H9 (cell line): ENCODE measurements at regions not wholly inside any gene's neighbourhood (a gene's known extent, or its start where the extent isn't known, plus 50 kb on each side); places are given as distances from the start of the nearest gene placed in this dataset.

Source experiments
- DNase-seq: peaks from one replicate; pipeline ENCODE4 v3.0.0-alpha.2; 2017
- H2AFZ ChIP-seq: one replicate; pipeline ENCODE4 v1.6.1; 2013; ENCODE audit warnings: mild to moderate bottlenecking, low read length, control low read depth, moderate library complexity
- H2AK5ac ChIP-seq: 2 replicates; pipeline ENCODE4 v1.6.1; 2013; ENCODE audit warnings: low read length, control low read depth, mixed read lengths; ENCODE audit not compliant: insufficient read length
- H2BK120ac ChIP-seq: one replicate; pipeline ENCODE4 v1.6.1; 2013; ENCODE audit warnings: low read depth, mild to moderate bottlenecking, low read length, control low read depth, inconsistent platforms; ENCODE audit not compliant: poor library complexity, severe bottlenecking
- H2BK12ac ChIP-seq: 2 replicates; pipeline ENCODE4 v1.6.1; 2013; ENCODE audit warnings: low read length, control low read depth, mixed read lengths, low read depth; ENCODE audit not compliant: insufficient read length
- H2BK15ac ChIP-seq: 2 replicates; pipeline ENCODE4 v1.6.1; 2013; ENCODE audit warnings: low read depth, low read length, control low read depth
- H2BK20ac ChIP-seq: one replicate; pipeline ENCODE4 v1.6.1; 2013; ENCODE audit warnings: low read depth, mild to moderate bottlenecking, low read length, control low read depth, inconsistent platforms; ENCODE audit not compliant: poor library complexity, severe bottlenecking
- H2BK5ac ChIP-seq: 2 replicates; pipeline ENCODE4 v1.6.1; 2013; ENCODE audit warnings: low read length, control low read depth, mixed read lengths; ENCODE audit not compliant: insufficient read length
- H3K14ac ChIP-seq: 2 replicates; pipeline ENCODE4 v1.6.1; 2013; ENCODE audit warnings: low read length, control low read depth; ENCODE audit not compliant: insufficient read depth
- H3K18ac ChIP-seq: 2 replicates; pipeline ENCODE4 v1.6.1; 2013; ENCODE audit warnings: low read depth, mild to moderate bottlenecking, mixed read lengths, low read length, control low read depth; ENCODE audit not compliant: insufficient read length
- H3K23ac ChIP-seq: 2 replicates; pipeline ENCODE4 v1.6.1; 2013; ENCODE audit warnings: low read length, control low read depth, mixed read lengths, low read depth; ENCODE audit not compliant: insufficient read length
- H3K23me2 ChIP-seq: 2 replicates; pipeline ENCODE4 v1.6.1; 2013; ENCODE audit warnings: low read depth, mild to moderate bottlenecking, mixed read lengths, low read length, control low read depth; ENCODE audit not compliant: insufficient read length, poor library complexity, severe bottlenecking
- H3K27ac ChIP-seq: 2 replicates; pipeline ENCODE4 v1.5.1; 2013; ENCODE audit warnings: low read length, control low read depth, mixed read lengths, low read depth; ENCODE audit not compliant: insufficient read length
- H3K27me3 ChIP-seq: 2 replicates; pipeline ENCODE4 v1.6.1; 2013; ENCODE audit warnings: low read length, control low read depth, inconsistent platforms; ENCODE audit not compliant: insufficient read depth
- H3K4ac ChIP-seq: 2 replicates; pipeline ENCODE4 v1.6.1; 2013; ENCODE audit warnings: low read depth, mild to moderate bottlenecking, control low read depth, inconsistent platforms, low read length, moderate library complexity
- H3K4me1 ChIP-seq: 2 replicates; pipeline ENCODE4 v1.6.1; 2013; ENCODE audit warnings: low read length, control low read depth, inconsistent platforms; ENCODE audit not compliant: insufficient read depth
- H3K4me2 ChIP-seq: 2 replicates; pipeline ENCODE4 v1.6.1; 2013; ENCODE audit warnings: low read length, control low read depth, mixed read lengths; ENCODE audit not compliant: insufficient read length, insufficient read depth
- H3K56ac ChIP-seq: 2 replicates; pipeline ENCODE4 v1.6.1; 2013; ENCODE audit warnings: low read depth, mild to moderate bottlenecking, mixed read lengths, low read length, control low read depth; ENCODE audit not compliant: insufficient read length
- H3K79me1 ChIP-seq: 2 replicates; pipeline ENCODE4 v1.6.1; 2013; ENCODE audit warnings: low read depth, mild to moderate bottlenecking, moderate library complexity, low read length, control low read depth, inconsistent platforms; ENCODE audit not compliant: insufficient read depth, poor library complexity, severe bottlenecking
- H3K79me2 ChIP-seq: 2 replicates; pipeline ENCODE4 v1.6.1; 2013; ENCODE audit warnings: low read length, control low read depth, inconsistent platforms; ENCODE audit not compliant: insufficient read depth
- H3K9ac ChIP-seq: 2 replicates; pipeline ENCODE4 v1.6.1; 2013; ENCODE audit warnings: low read length, control low read depth, mixed read lengths; ENCODE audit not compliant: insufficient read length; ENCODE audit errors: extremely low read depth
- H3K9me3 ChIP-seq: one replicate; pipeline ENCODE4 v1.6.1; 2013; ENCODE audit warnings: low read depth, low read length, inconsistent platforms; ENCODE audit not compliant: control insufficient read depth
- H3T11ph ChIP-seq: one replicate; pipeline ENCODE4 v1.6.1; 2013; ENCODE audit warnings: mild to moderate bottlenecking, low read length, control low read depth, inconsistent platforms
- H4K20me1 ChIP-seq: one replicate; pipeline ENCODE4 v1.6.1; 2013; ENCODE audit not compliant: control insufficient read depth, insufficient read length, insufficient read depth
- H4K5ac ChIP-seq: 2 replicates; pipeline ENCODE4 v1.6.1; 2013; ENCODE audit warnings: low read depth, mild to moderate bottlenecking, mixed read lengths, low read length, control low read depth; ENCODE audit not compliant: insufficient read length
- H4K8ac ChIP-seq: replicated peaks from 2 replicates; pipeline ENCODE4 v1.6.1; 2013; ENCODE audit warnings: low read length, control low read depth, mixed read lengths, low read depth; ENCODE audit not compliant: insufficient read length
- H4K91ac ChIP-seq: 2 replicates; pipeline ENCODE4 v1.6.1; 2013; ENCODE audit warnings: low read depth, mild to moderate bottlenecking, moderate library complexity, mixed read lengths, low read length, control low read depth; ENCODE audit not compliant: insufficient read length
- H3K27ac Mint-ChIP-seq, 3 experiments: 2 replicates in 2 of 3; 3 replicates in 1 of 3; pipeline ENCODE4 v1.8.0; 2020 to 2021; ENCODE audit warnings: mixed read lengths in 3 of 3, mild to moderate bottlenecking in 1 of 3, moderate library complexity in 1 of 3
- H3K27me3 Mint-ChIP-seq: 2 replicates; pipeline ENCODE4 v1.8.0; 2021; ENCODE audit warnings: low read depth, mild to moderate bottlenecking, moderate library complexity, mixed read lengths
- H3K36me3 Mint-ChIP-seq, 3 experiments: 2 replicates in 2 of 3; 3 replicates in 1 of 3; pipeline ENCODE4 v1.8.0; 2020 to 2021; ENCODE audit warnings: low read depth in 3 of 3, mixed read lengths in 3 of 3; ENCODE audit not compliant: insufficient read depth in 1 of 3
- H3K4me1 Mint-ChIP-seq, 2 experiments: 2 replicates each; pipeline ENCODE4 v1.8.0; 2020; ENCODE audit warnings: mixed read lengths in 2 of 2
- H3K4me3 Mint-ChIP-seq, 2 experiments: 2 replicates in 1 of 2; 3 replicates in 1 of 2; pipeline ENCODE4 v1.8.0; 2020 to 2021; ENCODE audit warnings: mild to moderate bottlenecking in 2 of 2, mixed read lengths in 2 of 2, moderate library complexity in 1 of 2
- H3K9me3 Mint-ChIP-seq, 2 experiments: 2 replicates in 1 of 2; 3 replicates in 1 of 2; pipeline ENCODE4 v1.8.0; 2020; ENCODE audit warnings: mild to moderate bottlenecking in 2 of 2, mixed read lengths in 2 of 2, moderate library complexity in 1 of 2
- CTCF ChIP-seq: fragments of 200-600 bp; sonication (generic); conservative IDR thresholded peaks from 3 replicates; pipeline ENCODE4 v1.8.0; 2021; ENCODE audit warnings: antibody characterized with exemption, mild to moderate bottlenecking
- WGBS: extraction: QIAGEN DNeasy Blood & Tissue Kit; methylation state at CpG from one replicate; pipeline ENCODE4 v1.1.7; 2013; ENCODE audit warnings: missing lambda C conversion rate, low lambda C conversion rate, mixed read lengths; ENCODE audit not compliant: insufficient read length; ENCODE audit errors: extremely low coverage; 5-methylcytosine and 5-hydroxymethylcytosine counted together

- H2BK12ac ChIP-seq = no peak overlapping the region
- H3K4ac ChIP-seq = no peak overlapping the region
- no peak overlapping the region for H2AK5ac ChIP-seq
- H4K91ac ChIP-seq = no peak overlapping the region
- TF ChIP-seq CTCF = no peak
- no peak for DNase-seq
- no peaks in the 10 kb centered on the region; the same call in 1 of the 2 replicates for H3K79me2 ChIP-seq
- no peak overlapping the region for H3K27ac ChIP-seq
- Mint-ChIP-seq H3K27me3 (no peaks in the 10 kb centered on the region; the same call in 1 of the 2 replicates), H3K27ac (no peak overlapping the region), H3K36me3 (peaks cover 0 to 4% (median 3%) of the 10 kb centered on the region in 3 experiments; a peak in 5 of 7 replicates), H3K4me3 (no peak overlapping the region), H3K9me3 (peaks cover 0 to 3% of the 10 kb centered on the region in 2 experiments; a peak in 2 of 5 replicates), H3K4me1 (peaks cover 8% of the 10 kb centered on the region in 2 experiments)
- no peak overlapping the region for H3K56ac ChIP-seq
- H2AFZ ChIP-seq = no peak overlapping the region
- H3K23me2 ChIP-seq = no peaks in the 10 kb centered on the region
- H3K14ac ChIP-seq = no peak overlapping the region
- H3K4me2 ChIP-seq = no peak overlapping the region
- H3K9me3 ChIP-seq = no peaks in the 10 kb centered on the region
- no peaks in the 10 kb centered on the region for H3K79me1 ChIP-seq
- WGBS = no CpG with 5 or more reads among the region's 5 CpGs
- H3T11ph ChIP-seq = no peak overlapping the region
- H2BK5ac ChIP-seq = no peak overlapping the region
- no peak overlapping the region for H4K8ac ChIP-seq
- no peak overlapping the region for H3K23ac ChIP-seq
- H3K27me3 ChIP-seq = no peaks in the 10 kb centered on the region
- no peaks in the 10 kb centered on the region for H4K20me1 ChIP-seq
- no peak overlapping the region for H3K18ac ChIP-seq
- H3K4me1 ChIP-seq = no peaks in the 10 kb centered on the region
- no peak overlapping the region for H2BK120ac ChIP-seq
- no peak overlapping the region for H4K5ac ChIP-seq
- H2BK20ac ChIP-seq = no peak overlapping the region
- no peak overlapping the region for H3K9ac ChIP-seq
- no peak overlapping the region for H2BK15ac ChIP-seq
These were observed 532.9 kb downstream of the ANKRD50 start for GRCh38 chr4:124179506-124180186.
